ENCODE measurements at regions not wholly inside any gene's neighbourhood (a gene's known extent, or its start where the extent isn't known, plus 50 kb on each side); places are given as distances from the start of the nearest gene placed in this dataset.

DNA sequence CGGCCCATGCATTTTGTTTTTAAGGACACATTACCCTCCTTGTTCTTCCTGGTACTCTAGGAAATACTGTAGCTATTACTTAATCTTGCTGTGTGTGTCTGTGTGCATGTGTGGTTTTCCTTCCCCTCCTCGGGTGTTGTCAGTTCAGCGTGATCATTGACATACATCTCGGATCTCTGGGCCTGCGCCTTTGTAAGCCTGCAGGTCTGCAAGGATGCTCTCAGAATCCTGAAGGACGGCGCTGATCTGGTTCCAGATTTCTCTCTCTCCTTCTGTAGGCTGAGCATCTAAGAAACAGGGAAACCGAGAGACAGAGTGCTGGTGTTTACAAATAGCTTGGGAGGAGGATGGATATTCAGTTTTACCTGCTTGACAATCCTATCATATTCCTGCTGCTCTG, 100.2 kb downstream of the CYRIA start:
- DNase-seq (ENCODE audit: low spot score): no peak

DNA sequence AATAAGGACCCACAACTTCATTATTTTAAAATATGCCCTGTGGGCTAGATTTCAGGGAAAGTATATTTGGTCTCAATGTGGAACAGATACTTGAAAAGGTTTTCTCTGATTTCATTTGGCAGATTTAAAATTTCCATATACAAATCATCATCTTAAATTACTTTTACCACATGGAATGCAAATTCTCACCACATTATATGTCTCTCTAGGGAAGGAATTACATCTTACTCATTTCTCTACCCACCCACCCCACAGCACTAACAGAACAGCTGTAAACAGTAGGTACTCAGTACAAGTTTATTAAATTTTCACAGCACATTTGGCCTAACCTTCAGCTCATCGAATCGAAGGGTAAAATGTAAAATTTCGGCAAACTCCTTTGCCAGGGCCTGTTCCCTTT, 104.0 kb downstream of the CYRIA start:
- no peak for DNase-seq (ENCODE audit: low spot score)

DNA sequence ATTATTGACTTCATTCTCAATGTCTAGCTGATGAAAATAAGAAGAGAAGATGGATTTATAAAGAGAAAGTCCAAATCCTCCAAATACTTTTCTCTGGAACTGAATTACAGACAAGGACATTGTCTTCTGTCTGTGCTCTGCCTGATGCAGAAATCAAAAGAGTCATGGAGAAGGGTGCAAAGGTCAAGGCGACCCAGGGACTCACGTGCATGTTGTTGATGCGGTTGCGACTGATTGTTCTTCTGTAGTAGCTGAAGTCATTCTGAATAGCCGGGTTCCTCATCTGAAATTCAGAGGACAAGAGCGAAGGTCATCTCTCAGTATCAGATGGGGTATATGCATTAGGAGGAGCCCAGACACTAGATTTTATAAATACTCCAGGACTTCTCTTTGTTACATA, 104.4 kb downstream of the CYRIA start:
- DNase-seq (ENCODE audit: low spot score): no peak

GRCh38 chr2:16559278-16560067, 106.2 kb downstream of the CYRIA start:
- no peak for DNase-seq (ENCODE audit: low spot score)

DNA sequence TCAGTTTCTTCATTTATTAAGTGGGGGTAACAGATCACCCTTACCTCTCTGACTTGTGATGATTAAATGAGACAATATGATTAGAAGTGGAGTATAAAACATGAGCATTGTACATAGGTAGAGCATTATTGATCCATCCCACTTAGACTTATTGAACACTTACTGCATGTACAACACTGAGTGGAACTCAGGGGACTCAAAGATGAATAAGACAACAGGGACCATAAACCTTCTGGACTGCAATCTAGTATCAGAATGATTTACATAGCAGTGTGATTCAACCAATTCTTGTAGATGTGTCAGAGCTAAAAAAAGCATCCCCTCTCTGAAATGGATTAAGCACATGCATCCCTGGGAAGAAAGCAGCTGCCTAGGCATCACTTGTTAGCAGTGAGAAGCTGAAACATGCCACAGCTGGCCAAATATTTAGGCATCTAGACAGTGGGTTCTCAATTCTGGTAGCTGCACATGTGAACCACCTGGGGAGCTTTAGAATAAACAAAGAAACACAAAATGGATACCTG, 111.5 kb downstream of the CYRIA start:
- no peak for DNase-seq (ENCODE audit: low spot score)

GRCh38 chr2:16553226-16553625, 112.4 kb downstream of the CYRIA start:
- peak; percentile 21 for DNase-seq (ENCODE audit: low spot score)

GRCh38 chr2:16552202-16552601, 113.4 kb downstream of the CYRIA start:
- DNase-seq (ENCODE audit: low spot score): no peak

- DNase-seq (ENCODE audit: low spot score): no peak
Measured at GRCh38 chr2:16548036-16548435, 117.6 kb downstream of the CYRIA start.

- no peak for DNase-seq (ENCODE audit: low spot score)
Measured at GRCh38 chr2:16546128-16546754, 119.4 kb downstream of the CYRIA start.

GRCh38 chr2:16538707-16539106, 126.9 kb downstream of the CYRIA start:
- DNase-seq (ENCODE audit: low spot score): no peak

GRCh38 chr2:16537347-16537746, 128.3 kb downstream of the CYRIA start:
- no peak for DNase-seq (ENCODE audit: low spot score)

DNA sequence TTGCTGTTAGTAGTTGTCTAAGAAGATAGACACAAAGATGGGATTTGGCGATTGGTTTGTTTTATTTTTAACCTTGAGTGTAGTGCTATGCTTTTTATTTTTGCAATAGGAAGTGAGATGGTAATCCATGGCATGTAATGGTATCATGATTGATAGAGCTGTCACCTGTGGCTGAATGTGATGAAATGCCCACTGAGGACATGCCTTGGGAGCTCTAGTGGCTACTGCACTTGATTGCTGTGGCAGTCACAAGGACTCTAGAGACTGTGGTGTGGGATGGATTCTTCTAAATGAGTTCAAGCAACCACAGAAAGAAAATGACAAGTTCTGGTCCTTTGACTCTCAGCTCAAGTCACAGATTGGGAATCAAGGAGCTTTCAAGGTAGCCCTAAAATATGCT, 139.4 kb downstream of the CYRIA start:
- no peak for DNase-seq (ENCODE audit: low spot score)

- DNase-seq (ENCODE audit: low spot score): no peak
Measured at GRCh38 chr2:16525265-16525887, 140.3 kb downstream of the CYRIA start.

GRCh38 chr2:16523711-16524110, 141.9 kb downstream of the CYRIA start:
- no peak for DNase-seq (ENCODE audit: low spot score)

- no peak for DNase-seq (ENCODE audit: low spot score)
Measured at GRCh38 chr2:16522031-16522831, 143.4 kb downstream of the CYRIA start.

GRCh38 chr2:16520891-16521290, 144.7 kb downstream of the CYRIA start:
- no peak for DNase-seq (ENCODE audit: low spot score)

GRCh38 chr2:16515696-16516095, 149.9 kb downstream of the CYRIA start:
- no peak for DNase-seq (ENCODE audit: low spot score)

- no peak for DNase-seq (ENCODE audit: low spot score)
Measured at GRCh38 chr2:16513626-16514025, 152.0 kb downstream of the CYRIA start.

DNA sequence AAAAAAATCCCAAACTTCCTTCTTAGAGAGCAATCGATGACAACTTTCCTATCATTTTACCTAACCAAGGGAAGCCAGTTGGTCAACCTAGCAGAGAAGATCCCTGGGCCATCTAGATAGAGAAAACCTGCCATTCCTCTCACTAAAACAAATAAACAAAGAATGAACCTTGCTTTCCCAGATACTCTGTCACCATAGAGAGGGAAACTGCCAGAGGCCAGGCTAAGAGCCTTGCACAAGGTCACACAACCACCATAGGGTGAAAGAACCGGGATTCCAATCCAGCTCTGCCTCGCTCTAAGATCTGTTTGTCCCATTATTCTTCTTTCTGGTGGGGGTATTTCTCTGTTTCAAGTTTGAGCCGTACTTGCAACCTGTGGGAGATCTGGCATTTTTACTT, 154.6 kb downstream of the CYRIA start:
- DNase-seq (ENCODE audit: low spot score): no peak

DNA sequence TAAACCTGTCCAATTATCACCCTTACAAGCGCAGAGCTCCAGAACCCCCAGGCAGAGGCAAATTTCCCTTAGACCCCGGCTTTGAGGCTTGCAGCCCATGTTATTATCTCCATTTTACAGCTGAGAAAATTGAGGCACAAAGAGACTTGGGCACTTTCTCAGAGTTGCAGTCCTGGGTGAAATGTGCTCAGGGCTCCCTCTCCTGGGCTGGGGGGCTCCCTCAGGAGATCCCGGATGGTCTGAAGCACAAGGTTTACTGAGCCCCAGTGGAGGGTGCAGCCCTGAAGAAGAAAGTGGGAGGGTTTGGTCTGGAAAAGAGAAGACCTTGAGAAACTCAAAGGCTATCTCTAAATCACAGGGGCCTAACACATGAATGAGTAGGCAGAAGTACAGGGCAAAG, 156.6 kb downstream of the CYRIA start:
- no peak for DNase-seq (ENCODE audit: low spot score)

GRCh38 chr2:16508490-16508851, 157.2 kb downstream of the CYRIA start:
- DNase-seq (ENCODE audit: low spot score): no peak
